SK-MEL-5 (cell line): ENCODE measurements at regions not wholly inside any gene's neighbourhood (a gene's known extent, or its start where the extent isn't known, plus 50 kb on each side); places are given as distances from the start of the nearest gene placed in this dataset.
A peak's percentile ranks its signal among the peaks of the same experiment; 100 is the strongest.

Experiments used
- DNase-seq: peaks from one replicate; pipeline ENCODE4 v3.0.0-alpha.2; 2016; ENCODE audit warnings: low read depth, low spot score
- in situ Hi-C: cut with HindIII; loops from 2 replicates; pipeline ENCODE4 v1.10.0; 2016; ENCODE audit warnings: low sequenced_read_pairs, high pct_unique_total_duplicates, low pct_unique_long_range_greater_than_20kb

- no peak for DNase-seq
- in situ Hi-C loops = no loop called here
These were observed 335.2 kb upstream of the CDH11 start for GRCh38 chr16:65457084-65457483.

GRCh38 chr16:65455761-65456160 is 333.9 kb upstream of the CDH11 start:
- in situ Hi-C loops = no loop called here
- no peak for DNase-seq

- in situ Hi-C loops = no loop called here
- DNase-seq = no peak
These were observed 331.8 kb upstream of the CDH11 start for GRCh38 chr16:65453646-65454045.

- in situ Hi-C loops = no loop called here
- DNase-seq = no peak
These were observed 327.7 kb upstream of the CDH11 start for GRCh38 chr16:65449526-65449925.

GRCh38 chr16:65446427-65446826 is 324.6 kb upstream of the CDH11 start:
- no peak for DNase-seq
- in situ Hi-C loops = no loop called here

- no peak for DNase-seq
- in situ Hi-C loops = no loop called here
These were observed 323.7 kb upstream of the CDH11 start for GRCh38 chr16:65445313-65446260.

GRCh38 chr16:65441501-65441900 is 319.6 kb upstream of the CDH11 start:
- no peak for DNase-seq
- in situ Hi-C loops = no loop called here

GRCh38 chr16:65429504-65430181 is 307.8 kb upstream of the CDH11 start:
- DNase-seq = no peak
- in situ Hi-C loops = no loop called here

- in situ Hi-C loops = no loop called here
These were observed 304.6 kb upstream of the CDH11 start for GRCh38 chr16:65426484-65426883.

GRCh38 chr16:65422934-65423333 is 301.1 kb upstream of the CDH11 start:
- in situ Hi-C loops = no loop called here
- no peak for DNase-seq

More at GRCh38 chr16:65426484-65426883, 304.6 kb upstream of the CDH11 start:
- DNase-seq = no peak

GRCh38 chr16:65421596-65421995 is 299.7 kb upstream of the CDH11 start:
- in situ Hi-C loops = no loop called here
- DNase-seq = no peak

GRCh38 chr16:65418435-65418834 is 296.6 kb upstream of the CDH11 start:
- in situ Hi-C loops = no loop called here
- no peak for DNase-seq

- in situ Hi-C loops = no loop called here
- DNase-seq = no peak
These were observed 293.6 kb upstream of the CDH11 start for GRCh38 chr16:65415460-65415859.

GRCh38 chr16:65414284-65414984 is 292.6 kb upstream of the CDH11 start:
- peak; percentile 78 for DNase-seq
- in situ Hi-C loops = no loop called here

GRCh38 chr16:65413861-65414260 is 292.0 kb upstream of the CDH11 start:
- DNase-seq = no peak
- in situ Hi-C loops = no loop called here

GRCh38 chr16:65410801-65411200 is 288.9 kb upstream of the CDH11 start:
- DNase-seq = no peak
- in situ Hi-C loops = no loop called here

- DNase-seq = no peak
- in situ Hi-C loops = no loop called here
These were observed 287.6 kb upstream of the CDH11 start for GRCh38 chr16:65409510-65409909.

GRCh38 chr16:65406933-65407332 is 285.1 kb upstream of the CDH11 start:
- DNase-seq = no peak
- in situ Hi-C loops = no loop called here
